ENCODE measurements at regions not wholly inside any gene's neighbourhood (a gene's known extent, or its start where the extent isn't known, plus 50 kb on each side); places are given as distances from the start of the nearest gene placed in this dataset.
A peak's percentile ranks its signal among the peaks of the same experiment; 100 is the strongest.

GRCh38 chr10:80734589-80734988 lies 196.9 kb downstream of the SH2D4B start:
- no peaks in the 10 kb centered on the region for H3K27me3 ChIP-seq (ENCODE audit: insufficient read depth, low read depth, severe bottlenecking)
- H3K27ac ChIP-seq = no peak overlapping the region
- H3K36me3 ChIP-seq = no peaks in the 10 kb centered on the region
- TF ChIP-seq, protein P1, sequence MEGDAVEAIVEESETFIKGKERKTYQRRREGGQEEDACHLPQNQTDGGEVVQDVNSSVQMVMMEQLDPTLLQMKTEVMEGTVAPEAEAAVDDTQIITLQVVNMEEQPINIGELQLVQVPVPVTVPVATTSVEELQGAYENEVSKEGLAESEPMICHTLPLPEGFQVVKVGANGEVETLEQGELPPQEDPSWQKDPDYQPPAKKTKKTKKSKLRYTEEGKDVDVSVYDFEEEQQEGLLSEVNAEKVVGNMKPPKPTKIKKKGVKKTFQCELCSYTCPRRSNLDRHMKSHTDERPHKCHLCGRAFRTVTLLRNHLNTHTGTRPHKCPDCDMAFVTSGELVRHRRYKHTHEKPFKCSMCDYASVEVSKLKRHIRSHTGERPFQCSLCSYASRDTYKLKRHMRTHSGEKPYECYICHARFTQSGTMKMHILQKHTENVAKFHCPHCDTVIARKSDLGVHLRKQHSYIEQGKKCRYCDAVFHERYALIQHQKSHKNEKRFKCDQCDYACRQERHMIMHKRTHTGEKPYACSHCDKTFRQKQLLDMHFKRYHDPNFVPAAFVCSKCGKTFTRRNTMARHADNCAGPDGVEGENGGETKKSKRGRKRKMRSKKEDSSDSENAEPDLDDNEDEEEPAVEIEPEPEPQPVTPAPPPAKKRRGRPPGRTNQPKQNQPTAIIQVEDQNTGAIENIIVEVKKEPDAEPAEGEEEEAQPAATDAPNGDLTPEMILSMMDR (IDR thresholded peaks at IDR 0.05; ENCODE audit: low read depth, low read length) = no peak
- DNase-seq = no peak
- H3K9me3 ChIP-seq (ENCODE audit: severe bottlenecking) = peaks cover 5% of the 10 kb centered on the region
- H3K4me3 ChIP-seq (ENCODE audit: low read depth, low read length) = no peak overlapping the region

- Histone ChIP-seq H3K36me3 (no peaks in the 10 kb centered on the region), H3K27ac (no peak overlapping the region), H3K4me3 (ENCODE audit: low read depth, low read length) (no peak overlapping the region), H3K27me3 (ENCODE audit: insufficient read depth, low read depth, severe bottlenecking) (no peaks in the 10 kb centered on the region), H3K9me3 (ENCODE audit: severe bottlenecking) (peaks cover 6% of the 10 kb centered on the region)
- no peak for DNase-seq
- TF ChIP-seq, protein P1 (IDR thresholded peaks at IDR 0.05; ENCODE audit: low read depth, low read length) = no peak
Measured at GRCh38 chr10:80737209-80737608, 199.5 kb downstream of the SH2D4B start.

DNA sequence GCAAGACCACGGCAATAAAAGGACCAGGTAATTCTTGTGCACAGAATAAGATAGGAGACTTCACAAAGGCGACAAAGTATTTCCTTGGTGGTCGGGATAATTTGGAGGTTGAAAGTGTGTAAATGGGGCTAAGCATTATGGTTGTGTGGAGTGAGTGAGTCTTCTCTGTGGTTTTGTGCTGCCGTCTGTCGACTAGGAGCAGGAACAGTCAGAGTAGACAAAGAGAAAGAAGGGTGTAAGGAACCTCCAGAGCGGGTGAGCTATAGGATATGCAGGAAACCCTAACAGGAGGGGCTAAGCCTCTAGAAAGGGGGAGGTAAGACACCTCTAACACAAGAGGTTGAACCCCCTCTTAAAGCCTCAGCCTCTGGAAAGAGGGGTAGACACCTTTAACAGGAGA lies 201.6 kb downstream of the SH2D4B start:
- no peak for DNase-seq

DNA sequence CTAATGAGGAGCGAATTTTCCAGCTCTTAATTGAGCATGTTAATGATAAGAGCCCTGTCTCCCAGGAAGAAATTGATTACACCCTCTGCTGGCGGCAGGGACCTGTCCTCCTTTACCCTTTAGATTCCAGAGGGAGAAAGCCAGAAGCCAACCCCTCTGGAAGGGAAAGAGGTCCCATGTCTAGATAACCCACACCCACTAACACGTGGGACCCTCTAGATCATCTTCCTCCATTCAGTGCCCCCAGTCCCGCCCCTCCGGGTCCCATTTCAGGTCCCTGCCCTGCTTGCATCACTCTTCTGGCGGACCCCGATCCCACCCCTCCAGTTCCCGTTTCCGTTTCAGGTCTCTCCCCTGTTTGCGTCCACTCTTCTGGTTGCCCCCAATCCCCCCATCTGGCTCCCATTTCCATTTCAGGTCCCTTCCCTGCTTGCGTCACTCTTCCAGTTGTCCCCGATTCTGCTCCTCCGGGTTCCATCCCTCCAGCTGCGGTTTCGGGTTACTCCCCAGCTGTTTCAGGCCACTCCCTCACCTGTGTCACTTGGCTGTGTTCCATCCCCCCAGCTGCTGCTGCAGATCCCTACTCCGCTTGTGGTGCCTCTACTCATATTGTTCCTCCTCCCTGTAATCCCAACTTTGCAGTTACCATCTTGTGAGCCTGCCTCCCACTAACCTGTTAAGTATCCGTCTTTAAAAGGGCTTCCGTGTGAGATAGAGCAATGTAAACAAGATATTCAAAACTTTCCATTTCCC lies 202.4 kb downstream of the SH2D4B start:
- no peaks in the 10 kb centered on the region for H3K27me3 ChIP-seq (ENCODE audit: insufficient read depth, low read depth, severe bottlenecking)
- H3K27ac ChIP-seq = peak overlapping the region; percentile 50
- H3K4me3 ChIP-seq (ENCODE audit: low read depth, low read length) = no peak overlapping the region
- no peak for DNase-seq
- no peaks in the 10 kb centered on the region for H3K36me3 ChIP-seq
- peaks cover 6% of the 10 kb centered on the region for H3K9me3 ChIP-seq (ENCODE audit: severe bottlenecking)
- TF ChIP-seq, protein P1 (IDR thresholded peaks at IDR 0.05; ENCODE audit: low read depth, low read length) = no peak

More for the DNA sequence above, 201.6 kb downstream of the SH2D4B start:
- peaks cover 6% of the 10 kb centered on the region for H3K9me3 ChIP-seq (ENCODE audit: severe bottlenecking)
- no peak overlapping the region for H3K27ac ChIP-seq
- TF ChIP-seq, protein P1 (IDR thresholded peaks at IDR 0.05; ENCODE audit: low read depth, low read length) = no peak
- H3K4me3 ChIP-seq (ENCODE audit: low read depth, low read length) = no peak overlapping the region
- no peaks in the 10 kb centered on the region for H3K27me3 ChIP-seq (ENCODE audit: insufficient read depth, low read depth, severe bottlenecking)
- no peaks in the 10 kb centered on the region for H3K36me3 ChIP-seq

- no peaks in the 10 kb centered on the region for H3K36me3 ChIP-seq
- peaks cover 6% of the 10 kb centered on the region for H3K9me3 ChIP-seq (ENCODE audit: severe bottlenecking)
- H3K27ac ChIP-seq = peak overlapping the region; percentile 50
- TF ChIP-seq, protein P1 (IDR thresholded peaks at IDR 0.05; ENCODE audit: low read depth, low read length) = no peak
- no peaks in the 10 kb centered on the region for H3K27me3 ChIP-seq (ENCODE audit: insufficient read depth, low read depth, severe bottlenecking)
- no peak overlapping the region for H3K4me3 ChIP-seq (ENCODE audit: low read depth, low read length)
- DNase-seq = no peak
Measured at GRCh38 chr10:80741278-80741677, 203.6 kb downstream of the SH2D4B start.

- Histone ChIP-seq H3K36me3 (no peaks in the 10 kb centered on the region), H3K27me3 (ENCODE audit: insufficient read depth, low read depth, severe bottlenecking) (no peaks in the 10 kb centered on the region), H3K4me3 (ENCODE audit: low read depth, low read length) (no peak overlapping the region), H3K9me3 (ENCODE audit: severe bottlenecking) (no peaks in the 10 kb centered on the region), H3K27ac (no peak overlapping the region)
- no peak for DNase-seq
- TF ChIP-seq, protein P1 (IDR thresholded peaks at IDR 0.05; ENCODE audit: low read depth, low read length) = no peak
Measured at GRCh38 chr10:80750268-80750667, 212.6 kb downstream of the SH2D4B start.
